Natural killer cell treated with Interleukin-12 subunit alpha and Interleukin-12 subunit beta and Interleukin-15 and Interleukin-18, amount 100 ng/mL, for 72 hours (primary cell): ENCODE measurements at regions not wholly inside any gene's neighbourhood (a gene's known extent, or its start where the extent isn't known, plus 50 kb on each side); places are given as distances from the start of the nearest gene placed in this dataset.

Source experiments
- ATAC-seq, 2 donors: fragments of 150-1000 bp; cut with Tn5 transposase in 1 of 2; sonication (Bioruptor Pico), chemical (Tn5 transposase) in 1 of 2; 2 replicates each; pipeline ENCODE4 v1.10.0; 2021
- DNase-seq: peaks from one replicate; pipeline ENCODE4 v3.0.0; 2022; ENCODE audit warnings: low spot score
- H3K27ac Mint-ChIP-seq, 2 donors: 1 replicate in 1 of 2; 2 replicates in 1 of 2; pipeline ENCODE4 v1.8.0; 2022; ENCODE audit warnings: mixed read lengths in 2 of 2, mild to moderate bottlenecking in 1 of 2, moderate library complexity in 1 of 2
- H3K27me3 Mint-ChIP-seq, 2 donors: 1 replicate in 1 of 2; 2 replicates in 1 of 2; pipeline ENCODE4 v1.8.0; 2022; ENCODE audit warnings: mixed read lengths in 2 of 2
- H3K36me3 Mint-ChIP-seq: one replicate; pipeline ENCODE4 v1.8.0; 2022; ENCODE audit warnings: mixed read lengths
- H3K4me1 Mint-ChIP-seq, 2 donors: 1 replicate in 1 of 2; 2 replicates in 1 of 2; pipeline ENCODE4 v1.8.0; 2022; ENCODE audit warnings: low read depth in 2 of 2, mixed read lengths in 2 of 2, mild to moderate bottlenecking in 1 of 2
- H3K4me3 Mint-ChIP-seq: one replicate; pipeline ENCODE4 v1.8.0; 2022; ENCODE audit warnings: mixed read lengths
- H3K9me3 Mint-ChIP-seq: 2 replicates; pipeline ENCODE4 v1.8.0; 2022; ENCODE audit warnings: mixed read lengths

GRCh38 chr5:103472830-103473229, 89.8 kb downstream of the NUDT12 start:
- no peak overlapping the region for H3K4me3 Mint-ChIP-seq
- DNase-seq (no peak), ATAC-seq (no peak)
- no peaks in the 10 kb centered on the region for H3K36me3 Mint-ChIP-seq
- H3K27me3 Mint-ChIP-seq = peaks cover 0 to 5% of the 10 kb centered on the region in 2 donors
- H3K9me3 Mint-ChIP-seq = no peaks in the 10 kb centered on the region
- no peaks in the 10 kb centered on the region for H3K4me1 Mint-ChIP-seq
- no peak overlapping the region for H3K27ac Mint-ChIP-seq

DNA sequence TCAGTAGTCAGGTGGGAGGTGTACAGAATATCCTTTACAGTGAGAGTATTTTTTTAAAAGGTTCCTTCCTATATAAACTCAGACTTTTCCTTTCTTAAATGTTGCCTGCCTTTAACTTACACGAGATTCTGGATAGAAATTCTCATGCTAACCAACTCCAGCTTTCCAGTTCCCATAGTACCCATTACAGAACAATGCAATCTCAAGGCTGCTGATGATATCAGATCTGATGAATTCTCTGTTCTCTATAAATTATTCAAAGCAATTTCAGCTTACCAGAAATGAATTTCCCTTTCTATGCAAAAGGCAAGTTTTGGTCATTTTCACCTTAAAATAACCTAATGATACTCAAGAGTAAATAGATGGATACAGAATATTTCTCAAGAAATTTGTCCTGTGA, 90.3 kb downstream of the NUDT12 start:
- ATAC-seq (no peak), DNase-seq (no peak)
- no peaks in the 10 kb centered on the region for H3K9me3 Mint-ChIP-seq
- H3K27ac Mint-ChIP-seq = no peak overlapping the region
- no peak overlapping the region for H3K4me3 Mint-ChIP-seq
- no peaks in the 10 kb centered on the region for H3K4me1 Mint-ChIP-seq
- H3K36me3 Mint-ChIP-seq = no peaks in the 10 kb centered on the region
- peaks cover 0 to 5% of the 10 kb centered on the region in 2 donors for H3K27me3 Mint-ChIP-seq

- Mint-ChIP-seq H3K27me3 (peaks cover 5 to 6% of the 10 kb centered on the region in 2 donors), H3K9me3 (no peaks in the 10 kb centered on the region), H3K27ac (no peak overlapping the region), H3K4me1 (no peaks in the 10 kb centered on the region), H3K36me3 (no peaks in the 10 kb centered on the region), H3K4me3 (no peak overlapping the region)
- ATAC-seq (no peak), DNase-seq (no peak)
Observed at GRCh38 chr5:103469288-103470040, 93.1 kb downstream of the NUDT12 start.

- H3K27me3 Mint-ChIP-seq = peaks cover 5 to 17% of the 10 kb centered on the region in 2 donors
- H3K36me3 Mint-ChIP-seq = no peaks in the 10 kb centered on the region
- ATAC-seq = no peak
- no peak overlapping the region for H3K4me3 Mint-ChIP-seq
- H3K4me1 Mint-ChIP-seq = no peaks in the 10 kb centered on the region
- no peak overlapping the region for H3K27ac Mint-ChIP-seq
- H3K9me3 Mint-ChIP-seq = no peaks in the 10 kb centered on the region
- no peak for DNase-seq
Observed at GRCh38 chr5:103467831-103468230, 94.8 kb downstream of the NUDT12 start.

DNA sequence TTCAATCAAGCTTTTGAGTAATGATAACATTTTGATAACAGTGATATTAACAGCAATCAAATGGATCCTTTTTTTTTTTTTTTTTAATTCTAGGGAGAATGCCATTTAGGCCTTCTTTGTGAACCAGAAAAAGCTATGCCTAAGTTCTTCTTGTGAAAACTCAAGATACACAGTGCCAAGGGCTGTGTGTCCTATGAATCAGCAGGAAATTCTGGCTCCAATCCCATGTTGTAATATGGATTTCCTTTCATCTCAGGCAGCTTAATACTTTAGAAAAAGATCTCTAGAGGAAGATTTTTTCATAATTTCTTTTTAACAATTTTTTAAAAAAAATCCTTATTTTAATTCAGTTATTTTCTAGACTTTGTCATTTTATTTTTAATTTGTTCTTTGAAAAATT, 96.1 kb downstream of the NUDT12 start:
- ATAC-seq = no peak
- H3K9me3 Mint-ChIP-seq = no peaks in the 10 kb centered on the region
- no peak for DNase-seq
- H3K27me3 Mint-ChIP-seq = peaks cover 4 to 17% of the 10 kb centered on the region in 2 donors
- H3K27ac Mint-ChIP-seq = no peak overlapping the region
- no peaks in the 10 kb centered on the region for H3K36me3 Mint-ChIP-seq
- H3K4me3 Mint-ChIP-seq = no peak overlapping the region
- no peaks in the 10 kb centered on the region for H3K4me1 Mint-ChIP-seq

DNA sequence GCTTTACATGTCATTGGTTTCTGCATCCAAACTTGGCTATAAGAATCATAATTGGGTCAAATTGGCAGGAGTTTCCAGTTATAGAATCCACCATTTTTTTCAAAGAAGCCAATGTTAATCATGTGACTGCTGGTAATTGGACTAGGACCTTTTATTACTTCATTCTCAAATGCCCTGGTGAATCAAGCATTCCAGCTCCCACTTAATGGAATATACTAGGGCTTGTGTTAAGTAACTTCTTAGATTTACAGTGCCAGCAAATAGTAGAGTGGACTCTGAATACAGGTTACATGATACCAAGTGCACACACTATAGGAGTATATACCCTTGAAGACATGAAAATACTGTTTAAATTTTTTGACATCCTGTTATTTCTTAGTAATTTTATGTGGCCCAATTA, 96.7 kb downstream of the NUDT12 start:
- no peaks in the 10 kb centered on the region for H3K9me3 Mint-ChIP-seq
- no peaks in the 10 kb centered on the region for H3K36me3 Mint-ChIP-seq
- H3K4me3 Mint-ChIP-seq = no peak overlapping the region
- ATAC-seq (no peak), DNase-seq (no peak)
- H3K4me1 Mint-ChIP-seq = no peaks in the 10 kb centered on the region
- no peak overlapping the region for H3K27ac Mint-ChIP-seq
- H3K27me3 Mint-ChIP-seq = peaks cover 0 to 17% of the 10 kb centered on the region in 2 donors

DNA sequence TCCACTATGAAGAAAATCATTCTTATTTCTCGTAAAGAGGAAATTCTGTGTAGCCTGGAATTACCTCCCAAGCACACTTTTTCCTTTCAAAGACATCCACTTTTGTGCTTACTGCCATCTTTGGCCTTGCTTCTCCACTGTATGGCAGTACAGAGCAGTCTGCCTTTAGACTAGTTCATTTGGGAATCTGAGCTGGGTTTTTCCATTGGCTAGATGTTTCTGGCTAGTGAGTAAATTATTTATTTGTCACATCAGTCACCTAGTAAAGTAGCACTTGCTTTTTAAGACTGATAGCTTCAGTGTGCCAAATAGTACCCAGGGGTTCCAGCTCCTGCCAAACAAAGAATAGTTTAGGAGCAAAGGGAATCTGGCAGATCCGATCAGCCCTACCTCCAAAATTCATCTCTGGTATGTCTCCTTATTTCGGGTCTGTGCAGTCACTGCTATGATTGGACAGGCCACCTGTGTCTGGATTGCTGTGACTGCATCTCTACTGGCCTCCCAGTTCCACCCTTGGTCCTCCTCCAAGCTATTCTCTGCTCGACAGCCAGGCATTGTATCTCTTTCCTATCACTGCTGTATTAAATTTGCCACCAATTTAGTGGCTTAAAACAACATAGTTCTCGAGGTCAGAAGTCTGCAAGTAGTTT, 97.6 kb downstream of the NUDT12 start:
- Mint-ChIP-seq H3K36me3 (no peaks in the 10 kb centered on the region), H3K4me1 (no peaks in the 10 kb centered on the region), H3K9me3 (no peaks in the 10 kb centered on the region), H3K27ac (no peak overlapping the region), H3K27me3 (peaks cover 4 to 26% of the 10 kb centered on the region in 2 donors), H3K4me3 (no peak overlapping the region)
- ATAC-seq = no peak
- DNase-seq = no peak

- H3K4me3 Mint-ChIP-seq = no peak overlapping the region
- DNase-seq (no peak), ATAC-seq (no peak)
- H3K27me3 Mint-ChIP-seq = peaks cover 4 to 26% of the 10 kb centered on the region in 2 donors
- no peaks in the 10 kb centered on the region for H3K9me3 Mint-ChIP-seq
- H3K27ac Mint-ChIP-seq = no peak overlapping the region
- H3K36me3 Mint-ChIP-seq = no peaks in the 10 kb centered on the region
- no peaks in the 10 kb centered on the region for H3K4me1 Mint-ChIP-seq
Observed at GRCh38 chr5:103463261-103463660, 99.3 kb downstream of the NUDT12 start.

DNA sequence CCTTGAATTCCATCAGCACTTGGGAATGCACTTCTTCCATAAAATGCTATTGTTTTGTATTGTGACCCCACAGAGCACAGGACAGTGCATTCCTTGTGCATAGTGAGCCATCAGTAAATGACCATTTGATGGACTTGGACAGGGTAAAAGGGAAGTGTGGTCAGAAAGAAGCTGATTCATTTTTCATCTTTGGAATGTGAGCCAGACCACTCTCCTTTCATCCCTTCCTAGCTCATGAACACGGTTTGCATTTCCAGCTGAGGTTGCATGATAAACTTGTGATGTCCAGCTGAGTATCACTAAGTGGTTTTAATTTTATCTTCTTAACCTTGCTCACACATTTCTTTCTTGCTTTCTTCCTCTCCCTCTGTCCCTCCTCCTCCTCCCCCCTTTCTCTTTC, 101.3 kb downstream of the NUDT12 start:
- Mint-ChIP-seq H3K27ac (no peak overlapping the region), H3K4me1 (no peaks in the 10 kb centered on the region), H3K27me3 (peaks cover 8 to 38% of the 10 kb centered on the region in 2 donors), H3K4me3 (no peak overlapping the region), H3K9me3 (no peaks in the 10 kb centered on the region), H3K36me3 (no peaks in the 10 kb centered on the region)
- ATAC-seq (no peak), DNase-seq (no peak)

DNA sequence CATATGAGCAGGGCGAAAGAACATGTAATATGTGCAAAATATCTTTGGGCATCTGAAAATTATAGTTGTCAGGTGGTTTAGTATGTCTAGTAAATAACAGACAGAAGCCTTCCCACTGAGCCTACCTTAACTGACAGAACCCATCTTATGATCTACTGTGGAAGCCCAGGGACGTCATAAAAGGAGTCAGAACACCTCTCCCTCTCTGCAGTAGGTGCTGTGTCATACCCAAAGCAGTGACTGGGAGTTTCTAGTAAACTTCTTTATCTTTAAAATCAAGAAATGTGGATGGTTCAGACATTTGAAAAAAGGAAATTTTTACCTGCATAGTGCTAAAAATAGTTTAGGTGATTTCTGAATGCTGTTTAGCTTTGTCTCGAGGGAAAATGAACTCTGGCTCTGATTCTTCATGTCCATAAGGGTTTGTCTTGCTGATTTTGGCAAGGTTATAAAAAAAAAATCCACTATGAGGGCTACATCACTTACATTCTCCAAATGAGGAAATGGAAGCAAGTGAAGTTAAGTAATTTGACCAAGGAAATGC, 104.0 kb downstream of the NUDT12 start:
- no peaks in the 10 kb centered on the region for H3K4me1 Mint-ChIP-seq
- DNase-seq (no peak), ATAC-seq (no peak)
- peaks cover 8 to 28% of the 10 kb centered on the region in 2 donors for H3K27me3 Mint-ChIP-seq
- H3K9me3 Mint-ChIP-seq = no peaks in the 10 kb centered on the region
- H3K36me3 Mint-ChIP-seq = no peaks in the 10 kb centered on the region
- H3K27ac Mint-ChIP-seq = no peak overlapping the region
- H3K4me3 Mint-ChIP-seq = no peak overlapping the region

GRCh38 chr5:103456476-103456875, 106.1 kb downstream of the NUDT12 start:
- no peak overlapping the region for H3K27ac Mint-ChIP-seq
- no peaks in the 10 kb centered on the region for H3K4me1 Mint-ChIP-seq
- peaks cover 8 to 22% of the 10 kb centered on the region in 2 donors for H3K27me3 Mint-ChIP-seq
- DNase-seq = no peak
- H3K36me3 Mint-ChIP-seq = no peaks in the 10 kb centered on the region
- no peak for ATAC-seq
- H3K9me3 Mint-ChIP-seq = no peaks in the 10 kb centered on the region
- H3K4me3 Mint-ChIP-seq = no peak overlapping the region

GRCh38 chr5:103455796-103456195, 106.8 kb downstream of the NUDT12 start:
- no peaks in the 10 kb centered on the region for H3K36me3 Mint-ChIP-seq
- no peak overlapping the region for H3K4me3 Mint-ChIP-seq
- DNase-seq (no peak), ATAC-seq (no peak)
- H3K4me1 Mint-ChIP-seq = no peaks in the 10 kb centered on the region
- H3K27ac Mint-ChIP-seq = no peak overlapping the region
- H3K27me3 Mint-ChIP-seq = peaks cover 12 to 21% of the 10 kb centered on the region in 2 donors
- H3K9me3 Mint-ChIP-seq = no peaks in the 10 kb centered on the region

- no peaks in the 10 kb centered on the region for H3K4me1 Mint-ChIP-seq
- H3K27ac Mint-ChIP-seq = no peak overlapping the region
- no peak for DNase-seq
- peaks cover 9 to 13% of the 10 kb centered on the region in 2 donors for H3K27me3 Mint-ChIP-seq
- no peaks in the 10 kb centered on the region for H3K36me3 Mint-ChIP-seq
- H3K9me3 Mint-ChIP-seq = no peaks in the 10 kb centered on the region
- no peak for ATAC-seq
- H3K4me3 Mint-ChIP-seq = no peak overlapping the region
Observed at GRCh38 chr5:103454770-103455169, 107.8 kb downstream of the NUDT12 start.

DNA sequence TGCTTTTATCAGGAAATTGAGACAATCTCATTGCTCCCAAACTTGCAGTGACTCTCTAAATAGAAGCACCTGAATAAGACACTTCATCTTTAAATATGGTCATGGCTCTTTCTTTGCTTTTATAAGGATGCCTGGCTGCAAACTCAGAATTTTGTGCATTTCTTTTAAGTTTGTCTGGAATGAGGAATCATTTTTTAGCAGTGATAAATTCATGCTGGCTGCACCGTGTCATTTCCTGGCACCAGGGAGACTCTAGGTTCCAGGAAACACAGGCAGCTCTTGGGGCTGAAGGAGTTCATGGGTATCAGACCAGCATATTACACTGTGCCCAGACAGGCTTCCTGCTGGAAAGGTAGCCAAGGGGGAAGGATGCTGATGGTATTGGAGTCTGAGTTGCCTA, 109.9 kb downstream of the NUDT12 start:
- Mint-ChIP-seq H3K27ac (no peak overlapping the region), H3K9me3 (no peaks in the 10 kb centered on the region), H3K4me3 (no peak overlapping the region), H3K36me3 (no peaks in the 10 kb centered on the region), H3K4me1 (no peaks in the 10 kb centered on the region), H3K27me3 (peaks cover 9 to 13% of the 10 kb centered on the region in 2 donors)
- ATAC-seq (no peak), DNase-seq (no peak)
